ENCODE measurements at regions not wholly inside any gene's neighbourhood (a gene's known extent, or its start where the extent isn't known, plus 50 kb on each side); places are given as distances from the start of the nearest gene placed in this dataset.
"Not testable (repeated sequence)": the region's sequence is repeated elsewhere in the genome, so short reads cannot be mapped to it uniquely, and the experiment has no call there.

DNA sequence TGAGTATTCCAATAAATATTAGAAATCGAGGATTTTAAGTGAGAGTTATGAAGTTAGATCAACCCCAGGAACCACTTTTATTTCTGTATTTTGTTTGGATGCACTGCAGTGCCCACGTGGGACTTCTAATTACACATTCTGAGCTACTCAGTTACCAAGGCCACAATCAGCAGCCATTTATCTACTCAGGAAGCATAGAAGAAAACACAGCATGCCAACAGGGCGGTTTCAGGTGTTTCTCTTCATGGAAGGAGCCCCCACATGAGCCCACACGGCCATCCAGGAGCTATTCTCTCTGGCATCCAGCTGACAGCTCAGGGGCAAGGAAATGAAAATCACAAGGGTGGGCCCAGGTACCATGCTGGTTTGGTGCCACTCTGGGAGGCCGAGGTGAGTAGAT is 266.5 kb upstream of the MKLN1 start:
- DNase-seq = no peak

DNA sequence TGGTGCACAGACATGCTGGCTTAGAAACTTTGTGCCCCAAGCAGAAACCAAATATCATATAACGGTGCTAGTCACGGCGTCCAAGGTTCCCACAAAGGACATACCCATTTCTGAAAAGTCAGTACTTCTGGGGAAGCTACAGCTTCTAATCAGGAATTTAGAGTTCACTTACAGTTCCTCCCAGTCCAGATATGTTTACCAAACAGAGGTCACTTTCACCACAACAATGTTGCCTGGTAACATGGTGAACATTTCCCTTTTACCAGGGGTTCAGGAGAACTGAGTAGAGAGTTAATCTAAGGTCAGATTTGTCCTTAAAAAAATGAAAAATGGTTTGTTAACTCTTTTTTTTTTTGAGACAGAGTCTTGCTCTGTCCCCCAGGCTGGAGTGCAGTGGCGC is 265.9 kb upstream of the MKLN1 start:
- DNase-seq = no peak

DNA sequence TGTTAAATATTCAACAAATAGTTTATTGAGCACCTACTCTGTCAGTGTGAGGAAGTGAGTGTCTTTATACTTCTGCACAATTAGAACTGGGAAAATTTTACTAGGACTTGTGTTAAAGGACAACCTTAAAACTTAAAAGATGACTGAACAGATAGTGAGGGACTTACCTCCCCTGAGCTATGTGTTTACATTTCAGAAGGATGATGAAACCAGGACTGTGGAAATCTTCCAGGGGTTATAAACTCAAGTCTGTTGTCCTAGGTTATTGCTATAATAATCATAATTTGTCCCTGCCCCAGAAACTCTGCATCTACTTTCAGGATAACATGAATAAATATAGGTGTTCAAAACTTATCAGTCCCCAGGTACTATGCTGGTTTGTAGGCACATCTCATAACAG is 261.0 kb upstream of the MKLN1 start:
- DNase-seq = no peak

DNA sequence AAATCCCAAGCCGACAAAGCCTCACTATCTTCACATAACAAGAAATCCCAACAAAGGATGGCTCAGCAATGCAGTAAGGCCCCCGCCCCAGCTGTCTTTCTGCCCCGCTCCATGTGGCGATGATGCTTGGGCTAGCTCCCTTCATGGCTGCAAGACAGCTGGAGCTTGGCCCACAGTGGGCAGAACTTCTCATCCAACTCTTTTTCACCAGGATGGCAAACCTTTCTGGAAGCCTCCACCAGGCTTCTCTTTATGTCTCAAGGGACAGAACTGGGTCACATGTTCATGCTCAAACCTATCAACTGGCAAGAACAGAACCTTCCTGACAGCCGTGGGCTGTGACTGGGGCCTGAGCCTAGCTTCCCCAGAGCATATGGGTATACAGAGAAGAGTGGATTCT is 260.5 kb upstream of the MKLN1 start:
- DNase-seq = no peak

DNA sequence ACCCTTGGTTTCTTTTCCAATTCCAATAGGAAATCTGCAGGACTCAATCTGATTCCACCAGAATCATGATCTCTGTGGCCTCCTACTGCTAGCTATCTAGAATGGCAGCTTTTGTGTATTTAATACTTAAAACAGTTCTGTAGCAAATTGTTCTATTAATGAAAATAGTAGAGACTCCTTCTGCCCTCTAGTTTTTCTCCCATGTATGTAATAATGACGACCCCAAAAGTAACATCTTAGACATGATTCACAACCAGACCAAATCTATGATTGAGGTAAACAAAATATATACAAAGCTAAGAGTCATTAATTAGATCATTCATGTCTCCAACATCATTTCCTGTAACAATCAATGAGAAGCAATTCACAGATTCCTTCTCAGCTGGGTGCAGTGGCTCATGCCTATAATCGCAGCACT is 259.1 kb upstream of the MKLN1 start:
- DNase-seq = no peak

DNA sequence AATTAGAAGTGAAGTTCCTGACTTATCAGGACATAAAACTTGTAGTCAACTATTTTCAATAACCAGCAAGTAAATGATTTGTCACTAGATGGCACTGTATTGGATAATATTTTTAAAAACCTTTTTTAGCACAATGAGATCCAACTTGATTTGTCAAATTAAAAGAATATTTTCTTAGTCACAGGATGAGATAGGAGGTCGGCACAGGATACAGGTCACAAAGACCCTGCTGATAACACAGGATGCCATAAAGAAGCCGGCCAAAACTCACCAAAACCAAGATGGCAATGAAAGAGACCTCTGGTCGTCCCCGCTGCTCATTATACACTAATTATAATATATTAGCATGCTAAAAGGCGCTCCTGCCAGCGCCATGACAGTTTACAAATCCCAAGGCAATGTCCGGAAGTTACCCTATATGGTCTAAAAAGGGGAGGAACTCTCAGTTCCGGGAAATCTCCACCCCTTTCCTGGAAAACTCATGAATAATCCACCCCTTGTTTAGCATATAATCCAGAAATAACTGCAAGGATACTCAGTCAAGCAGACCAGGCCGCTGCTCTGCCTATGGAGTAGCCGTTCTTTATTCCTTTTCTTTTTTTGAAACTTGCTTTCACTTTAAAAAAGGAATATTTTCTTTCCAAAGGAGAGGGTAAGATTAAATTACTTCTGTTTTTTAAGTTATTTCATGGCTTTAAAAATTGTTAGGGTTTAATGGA is 255.7 kb upstream of the MKLN1 start:
- DNase-seq = no peak

DNA sequence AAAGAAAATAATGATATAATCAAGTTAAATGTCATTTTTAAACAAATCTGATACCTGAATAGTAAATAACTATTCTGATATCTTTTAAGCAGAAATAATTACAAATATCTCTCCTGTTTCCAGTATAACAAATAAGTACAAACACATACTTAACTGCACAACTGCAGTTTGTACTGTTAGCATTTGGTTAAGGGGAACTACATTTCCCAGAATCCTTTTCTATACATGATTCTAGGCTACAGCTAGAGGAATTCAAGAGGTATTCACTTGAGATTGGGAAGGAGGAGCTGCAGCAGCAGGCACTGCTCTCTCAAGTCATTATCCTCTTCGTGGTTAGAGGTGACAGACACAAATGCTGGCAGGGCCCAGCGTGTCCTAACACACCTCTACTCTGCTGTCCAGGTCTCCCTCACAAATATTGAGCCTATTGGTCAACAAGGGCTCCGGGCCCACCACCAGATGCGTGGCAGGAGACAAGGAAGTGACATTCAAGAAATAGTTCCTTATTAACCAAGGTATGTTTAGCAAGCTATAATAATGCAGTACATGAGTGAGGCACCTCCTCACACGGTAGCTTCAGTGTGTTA is 255.1 kb upstream of the MKLN1 start:
- peak; percentile 12 for DNase-seq

DNA sequence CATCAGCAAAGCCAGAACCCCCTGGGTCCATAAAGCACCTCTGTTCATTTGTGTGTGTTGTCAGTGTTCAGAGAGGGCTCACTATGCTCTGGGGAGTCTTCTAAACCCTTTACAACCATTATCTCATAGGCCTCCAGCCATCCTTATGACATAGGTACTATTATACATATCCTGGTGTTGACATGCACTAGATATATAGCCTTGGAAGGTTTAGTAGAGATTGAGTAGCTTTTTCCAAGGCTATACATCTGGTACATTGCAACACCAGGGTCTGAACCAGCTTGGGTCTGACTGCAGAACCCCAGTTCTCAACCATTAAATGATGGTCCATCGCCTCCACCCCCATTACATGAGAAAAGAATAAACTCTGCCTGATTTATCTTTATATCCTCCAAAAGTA is 253.6 kb upstream of the MKLN1 start:
- no peak for DNase-seq

DNA sequence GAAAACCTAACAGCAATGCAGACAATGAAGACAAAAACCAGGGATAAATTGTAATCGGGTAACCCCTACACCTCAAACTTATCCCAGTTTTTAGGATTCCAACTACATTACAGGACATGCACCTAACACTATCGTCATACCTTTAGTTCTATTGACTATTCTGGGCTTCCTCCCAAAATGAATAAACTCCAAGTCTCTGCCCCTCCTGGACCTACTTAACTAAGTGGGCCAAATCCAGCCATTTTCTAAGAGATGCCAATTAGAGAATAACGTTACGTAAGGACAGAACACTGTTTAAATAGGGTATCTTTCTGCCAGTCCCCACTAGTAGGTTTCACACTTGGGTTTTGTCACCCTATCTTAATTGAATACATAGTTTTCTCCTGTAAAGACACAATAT is 253.1 kb upstream of the MKLN1 start:
- DNase-seq = no peak

DNA sequence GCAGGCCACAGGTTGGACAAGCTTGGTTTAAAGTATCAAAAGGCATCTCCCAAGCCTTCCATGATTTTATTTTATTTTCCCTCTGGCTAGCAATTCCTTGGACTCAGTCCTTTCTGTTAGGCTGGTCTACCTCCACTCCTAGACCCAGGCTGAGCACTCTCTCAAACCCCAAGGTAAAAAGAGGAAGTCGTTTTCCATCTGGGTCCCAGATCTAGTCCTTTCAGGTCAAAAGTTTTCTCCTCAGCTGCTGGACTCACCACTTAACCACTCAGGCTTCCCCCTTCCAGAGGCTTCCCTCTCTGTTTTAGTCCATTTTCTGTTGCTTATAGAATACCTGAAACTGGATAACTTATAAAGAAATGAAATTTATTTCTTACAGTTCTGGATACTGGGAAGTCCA is 252.3 kb upstream of the MKLN1 start:
- no peak for DNase-seq

DNA sequence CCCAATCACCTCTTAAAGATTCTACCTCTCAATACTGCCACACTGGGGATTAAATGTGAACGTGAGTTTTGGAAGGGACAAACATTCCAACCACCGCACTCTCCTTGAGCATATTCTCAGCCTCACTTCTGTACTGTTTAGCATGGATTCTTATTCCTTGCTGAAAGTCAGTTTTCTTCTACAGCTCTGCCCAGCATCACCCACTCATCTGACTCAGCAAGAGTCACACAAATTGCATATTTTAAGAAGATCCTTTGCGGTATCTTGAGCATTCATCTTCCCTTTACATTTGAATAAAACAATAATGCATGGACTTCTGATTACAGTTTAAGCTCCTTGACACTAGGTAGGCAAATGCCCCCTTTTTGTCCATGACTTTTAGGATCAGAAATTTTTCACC is 251.6 kb upstream of the MKLN1 start:
- no peak for DNase-seq

DNA sequence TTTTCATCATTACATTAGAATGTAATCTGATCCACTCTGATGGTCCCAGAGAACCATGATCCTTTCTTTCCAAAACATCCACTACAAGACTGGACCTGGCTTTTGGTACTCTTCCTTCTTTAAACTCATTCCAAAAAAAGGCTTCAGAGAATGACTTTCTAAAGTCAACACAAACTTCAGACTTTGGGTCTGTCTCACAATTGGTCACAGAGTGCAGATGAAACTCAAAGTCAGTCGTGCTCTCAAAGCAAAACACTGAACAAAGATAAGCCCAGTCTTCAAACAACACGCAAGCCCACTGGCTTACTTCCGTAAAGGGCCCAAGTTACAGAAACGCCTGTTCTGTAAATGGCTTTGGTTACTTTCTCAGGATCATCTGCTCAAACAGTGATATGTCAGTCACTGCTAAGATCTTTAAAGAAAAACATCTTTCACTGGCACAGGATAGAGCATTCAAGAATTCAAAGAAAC is 250.9 kb upstream of the MKLN1 start:
- no peak for DNase-seq

DNA sequence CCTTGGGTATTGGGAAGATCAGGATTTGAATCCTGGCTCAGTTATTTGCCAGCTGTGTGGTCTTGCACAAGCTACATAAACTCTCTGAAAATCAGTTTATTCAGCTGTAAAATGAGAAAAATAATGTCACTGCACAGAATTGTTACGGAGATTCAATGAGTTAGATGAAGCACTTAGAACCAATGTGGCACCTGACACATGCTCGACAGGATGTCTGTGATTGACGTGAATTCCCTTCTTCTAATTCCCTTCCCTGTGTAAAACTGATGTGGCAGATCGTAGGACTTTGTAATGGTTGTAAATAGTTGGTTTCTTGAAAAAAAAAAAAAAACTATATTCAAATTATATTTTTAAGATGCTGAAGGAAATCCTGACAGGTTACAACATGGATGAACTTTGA is 249.9 kb upstream of the MKLN1 start:
- no peak for DNase-seq

DNA sequence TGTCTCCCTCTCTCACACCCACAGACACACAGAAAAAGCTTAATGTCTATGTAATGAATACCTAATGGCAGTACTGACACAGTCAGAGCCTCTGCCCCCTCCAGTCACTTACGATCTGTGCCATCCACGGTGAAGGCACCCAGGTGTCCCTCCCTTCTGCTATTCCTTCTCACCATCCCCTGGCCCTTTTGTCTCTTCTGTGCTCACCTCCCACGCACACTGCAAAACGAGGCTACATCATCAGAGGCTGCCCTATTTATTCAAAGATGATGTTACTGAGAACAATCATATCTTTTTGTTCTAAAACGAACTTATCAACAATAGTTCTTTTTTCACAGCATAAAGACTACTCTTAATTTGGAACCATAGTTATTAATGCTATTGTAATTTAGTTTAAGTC is 246.9 kb upstream of the MKLN1 start:
- no peak for DNase-seq

DNA sequence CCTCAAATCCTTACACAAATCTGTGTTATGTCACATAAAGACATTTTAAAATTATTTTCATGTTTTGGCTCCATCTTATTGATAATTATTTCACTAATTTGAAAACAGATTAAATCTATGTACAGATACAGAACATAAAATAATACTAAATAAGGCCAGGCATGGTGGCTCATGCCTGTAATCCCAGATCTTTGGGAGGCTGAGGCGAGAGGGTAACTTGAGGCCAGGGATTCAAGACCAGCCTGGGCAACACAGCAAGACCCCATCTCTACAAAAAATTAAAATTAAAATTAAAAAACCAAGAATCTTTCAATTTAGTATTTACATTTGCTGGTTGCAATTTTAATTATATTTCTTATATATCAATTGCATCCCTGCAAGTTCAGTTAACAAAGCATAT is 246.4 kb upstream of the MKLN1 start:
- no peak for DNase-seq

DNA sequence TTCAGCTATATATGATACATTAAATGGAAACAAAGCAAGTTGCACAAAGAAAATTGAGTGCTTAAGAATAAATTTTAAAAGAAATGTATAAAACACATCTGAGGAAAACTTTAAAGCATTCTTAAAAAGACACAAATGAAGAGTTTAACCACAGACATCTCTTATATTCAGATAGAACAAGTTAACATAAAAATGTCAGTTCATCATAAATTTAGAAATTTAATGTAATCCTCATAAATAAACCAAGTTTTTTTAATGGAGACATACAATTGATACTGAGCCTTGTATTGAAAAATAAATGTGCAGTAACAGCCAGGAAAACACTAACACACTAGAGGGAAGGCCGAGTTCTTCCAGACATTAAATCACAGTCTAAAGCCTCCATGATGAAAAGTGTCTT is 243.9 kb upstream of the MKLN1 start:
- DNase-seq = no peak

DNA sequence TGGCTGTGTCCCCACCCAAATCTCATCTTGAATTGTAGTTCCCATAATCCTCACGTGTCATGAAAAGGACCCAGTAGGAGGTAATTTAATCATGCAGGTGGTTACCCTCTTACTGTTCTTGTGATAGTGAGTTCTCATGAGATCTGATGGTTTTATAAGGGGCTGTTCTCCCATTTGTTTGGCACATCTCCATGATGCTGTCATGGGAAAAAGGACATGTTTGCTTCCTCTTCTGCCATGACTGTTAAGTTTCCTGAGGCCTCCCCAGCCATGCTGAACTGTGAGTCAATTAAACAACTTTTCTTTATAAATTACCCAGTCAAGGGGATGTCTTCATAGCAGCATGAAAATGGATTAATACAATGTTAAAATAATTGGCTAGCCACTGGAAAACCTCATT is 243.3 kb upstream of the MKLN1 start:
- DNase-seq = not testable (repeated sequence)

DNA sequence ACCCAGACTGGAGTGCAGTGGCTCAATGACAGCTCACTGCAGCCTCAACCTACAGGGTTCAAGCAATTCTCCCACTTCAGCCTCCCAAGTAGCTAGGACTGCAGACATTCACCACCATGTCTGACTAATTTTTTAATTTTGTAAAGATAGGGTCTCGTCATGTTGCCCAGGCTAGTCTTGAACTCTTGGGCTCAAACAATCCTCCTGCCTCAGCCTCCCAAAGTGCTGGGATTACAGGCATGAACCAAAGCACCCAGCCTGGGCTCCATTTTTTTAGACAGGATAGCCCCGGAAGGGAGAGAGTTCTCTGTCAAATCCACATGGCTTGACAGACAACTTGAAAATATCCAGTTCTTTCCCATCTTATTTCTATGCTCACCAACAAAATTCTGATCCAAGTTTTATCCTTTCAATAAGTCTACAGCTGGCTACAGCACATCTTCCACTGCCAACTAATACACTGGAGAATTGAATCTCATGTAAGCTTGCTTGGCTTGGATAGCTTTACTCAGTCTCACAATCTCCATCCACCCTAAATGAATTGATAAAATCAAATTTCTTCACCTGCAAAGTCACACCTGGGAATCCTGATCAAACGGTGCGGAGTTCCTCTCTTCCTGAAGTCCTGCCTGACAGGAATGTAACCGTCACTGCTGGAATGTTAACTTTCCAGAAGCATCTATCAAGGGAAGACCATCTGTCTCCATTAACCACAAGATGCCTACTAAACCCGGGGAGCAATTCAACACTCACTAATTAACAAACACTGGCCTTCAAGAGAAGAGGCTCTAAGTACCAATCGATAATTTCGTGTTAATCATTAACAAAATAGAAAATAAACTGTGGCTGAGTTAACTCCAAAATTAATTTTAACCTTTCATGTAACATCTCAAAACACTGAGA is 239.7 kb upstream of the MKLN1 start:
- DNase-seq = no peak

DNA sequence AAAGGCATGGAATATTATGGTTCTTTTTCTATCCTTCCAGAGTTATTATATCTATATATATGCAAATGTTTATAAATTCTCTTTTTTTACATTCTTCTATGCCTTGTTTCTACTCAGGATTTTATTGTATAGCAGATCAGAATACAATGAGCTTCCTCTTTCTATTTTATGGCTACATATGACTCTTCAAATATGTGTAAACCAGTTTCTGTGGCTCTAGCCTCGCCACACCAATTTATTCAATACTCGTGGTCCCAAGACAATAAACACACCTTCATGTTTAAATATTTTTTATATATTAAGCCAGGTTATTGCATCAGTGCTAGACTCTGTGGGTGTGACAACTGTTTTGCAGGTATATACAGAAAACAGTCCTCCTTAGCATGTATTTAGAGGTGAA is 237.5 kb upstream of the MKLN1 start:
- no peak for DNase-seq

DNA sequence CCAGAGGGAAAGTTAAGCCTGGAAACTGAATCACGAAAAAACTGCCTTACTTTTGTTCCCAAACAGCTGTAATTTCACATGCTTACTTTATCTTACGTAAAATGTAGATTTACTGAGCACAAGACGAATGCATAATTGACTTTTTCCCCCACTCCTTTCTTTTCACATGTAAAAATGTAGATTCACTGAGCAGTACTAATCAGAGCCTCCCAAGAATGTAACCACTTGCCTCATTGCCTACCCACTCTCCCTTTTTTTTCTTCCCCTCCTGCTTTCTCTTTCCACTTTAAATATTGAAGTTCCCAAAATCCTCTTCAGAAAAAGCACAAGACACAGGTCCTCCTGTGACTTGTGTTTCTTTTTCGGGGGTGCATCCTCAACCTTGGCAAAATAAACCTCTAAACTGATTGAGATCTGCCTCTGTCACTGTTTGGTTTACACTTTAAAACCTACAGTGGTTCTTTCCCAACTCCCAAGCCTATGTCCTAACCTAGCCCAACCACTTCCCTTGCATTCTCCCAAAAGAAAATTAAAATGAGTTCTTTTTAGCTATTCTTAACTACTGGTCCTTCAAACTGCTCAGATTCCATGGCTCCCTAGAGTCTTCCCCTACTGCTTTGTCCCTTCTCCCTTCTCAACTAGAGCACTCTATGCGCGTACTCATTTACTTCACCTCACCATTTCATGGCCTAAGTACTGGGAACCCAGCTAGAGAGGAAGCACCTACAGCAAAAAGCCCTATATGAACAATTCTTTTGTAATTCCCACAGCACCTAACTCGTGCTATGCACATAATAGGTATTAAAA is 236.6 kb upstream of the MKLN1 start:
- DNase-seq = no peak

DNA sequence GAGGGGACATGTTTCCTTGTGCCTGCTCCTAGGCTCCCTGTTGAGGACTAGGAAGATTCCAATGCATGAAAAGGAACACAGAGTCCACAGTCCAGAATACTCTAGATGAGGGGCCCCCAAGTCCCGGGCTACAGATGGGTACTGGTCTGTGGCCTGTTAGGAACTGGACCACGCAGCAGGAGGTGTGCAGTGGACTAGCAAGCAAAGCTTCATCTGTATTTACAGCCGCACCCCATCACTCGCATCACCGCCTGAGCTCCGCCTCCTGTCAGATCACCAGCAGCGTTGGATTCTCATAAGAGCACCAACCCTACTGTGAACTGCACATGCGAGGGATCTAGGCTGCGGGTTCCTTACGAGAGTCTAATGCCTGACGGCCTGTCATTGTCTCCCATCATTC is 233.0 kb upstream of the MKLN1 start:
- no peak for DNase-seq

DNA sequence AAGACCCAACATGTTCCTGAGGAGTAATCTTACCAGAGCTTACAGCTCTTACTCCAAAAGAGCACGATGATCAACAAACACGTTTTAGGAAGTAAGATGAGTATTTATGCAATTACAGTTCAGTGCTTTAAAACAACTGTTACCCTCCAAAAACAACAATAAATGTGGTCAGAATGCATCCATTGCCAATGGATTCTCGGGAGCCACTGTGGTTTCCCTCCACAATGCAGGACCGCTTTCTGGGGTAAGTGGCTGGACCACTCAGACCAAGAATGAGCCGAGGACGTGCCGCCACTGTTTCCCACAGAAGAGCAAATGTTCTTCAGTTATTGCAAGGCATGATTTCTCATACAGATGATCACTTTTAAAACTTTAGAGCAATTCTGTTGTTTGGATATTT is 232.3 kb upstream of the MKLN1 start:
- no peak for DNase-seq

DNA sequence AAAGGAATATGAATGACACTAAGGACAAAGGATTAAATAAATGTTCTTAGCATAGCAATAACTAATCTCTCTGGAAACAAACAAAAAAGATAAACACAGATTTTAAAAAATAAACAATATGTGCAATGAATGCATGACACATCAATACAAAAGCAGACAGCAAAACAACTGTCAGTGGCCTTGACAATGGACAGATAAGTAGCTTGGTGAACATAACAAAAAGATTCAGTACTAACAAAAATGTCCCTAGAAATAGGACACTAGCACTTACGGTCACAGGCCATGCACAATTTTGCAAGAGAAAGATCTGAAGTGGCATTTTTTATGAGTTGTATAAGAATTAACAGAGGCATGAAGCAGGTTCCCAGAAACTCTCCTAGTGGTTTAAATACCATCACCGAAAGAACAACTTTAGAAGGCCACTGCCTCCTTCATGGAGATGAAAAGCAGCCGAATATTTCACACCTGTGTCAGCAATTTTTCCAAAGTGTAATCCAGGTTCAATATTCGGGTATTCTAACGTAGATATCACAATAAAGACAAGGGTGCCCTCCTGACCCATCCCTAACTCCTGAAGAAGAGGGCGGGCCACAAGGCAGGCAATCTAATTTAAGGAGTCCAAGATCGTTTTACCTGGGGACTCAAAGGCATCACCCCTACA is 231.3 kb upstream of the MKLN1 start:
- DNase-seq = no peak
